Glutamatergic neuron (in vitro differentiated cells): ENCODE measurements at regions not wholly inside any gene's neighbourhood (a gene's known extent, or its start where the extent isn't known, plus 50 kb on each side); places are given as distances from the start of the nearest gene placed in this dataset.

ENCODE experiments used
- DNase-seq: peaks from one replicate; pipeline ENCODE4 v3.0.0; 2022
- H3K27ac Mint-ChIP-seq: one replicate; pipeline ENCODE4 v1.8.0; 2020; ENCODE audit warnings: mild to moderate bottlenecking, mixed read lengths, inconsistent platforms; ENCODE audit not compliant: unreplicated experiment
- H3K27me3 Mint-ChIP-seq: one replicate; pipeline ENCODE4 v1.8.0; 2020; ENCODE audit warnings: mild to moderate bottlenecking, moderate library complexity, mixed read lengths, inconsistent platforms; ENCODE audit not compliant: unreplicated experiment
- H3K36me3 Mint-ChIP-seq: one replicate; pipeline ENCODE4 v1.8.0; 2020; ENCODE audit warnings: mild to moderate bottlenecking, mixed read lengths, inconsistent platforms; ENCODE audit not compliant: unreplicated experiment
- H3K4me1 Mint-ChIP-seq: one replicate; pipeline ENCODE4 v1.8.0; 2020; ENCODE audit warnings: mild to moderate bottlenecking, low read depth, mixed read lengths, inconsistent platforms; ENCODE audit not compliant: unreplicated experiment
- H3K4me3 Mint-ChIP-seq: one replicate; pipeline ENCODE4 v1.8.0; 2020; ENCODE audit warnings: mild to moderate bottlenecking, mixed read lengths, inconsistent platforms; ENCODE audit not compliant: unreplicated experiment
- H3K9me3 Mint-ChIP-seq: one replicate; pipeline ENCODE4 v1.8.0; 2020; ENCODE audit warnings: mild to moderate bottlenecking, moderate library complexity, mixed read lengths, inconsistent platforms; ENCODE audit not compliant: unreplicated experiment
- TF ChIP-seq, protein P1 (sequence below): fragments of 200-600 bp; sonication (generic); IDR thresholded peaks from one replicate; pipeline ENCODE4 v1.5.0; 2021; ENCODE audit not compliant: partially characterized antibody, unreplicated experiment

DNA sequence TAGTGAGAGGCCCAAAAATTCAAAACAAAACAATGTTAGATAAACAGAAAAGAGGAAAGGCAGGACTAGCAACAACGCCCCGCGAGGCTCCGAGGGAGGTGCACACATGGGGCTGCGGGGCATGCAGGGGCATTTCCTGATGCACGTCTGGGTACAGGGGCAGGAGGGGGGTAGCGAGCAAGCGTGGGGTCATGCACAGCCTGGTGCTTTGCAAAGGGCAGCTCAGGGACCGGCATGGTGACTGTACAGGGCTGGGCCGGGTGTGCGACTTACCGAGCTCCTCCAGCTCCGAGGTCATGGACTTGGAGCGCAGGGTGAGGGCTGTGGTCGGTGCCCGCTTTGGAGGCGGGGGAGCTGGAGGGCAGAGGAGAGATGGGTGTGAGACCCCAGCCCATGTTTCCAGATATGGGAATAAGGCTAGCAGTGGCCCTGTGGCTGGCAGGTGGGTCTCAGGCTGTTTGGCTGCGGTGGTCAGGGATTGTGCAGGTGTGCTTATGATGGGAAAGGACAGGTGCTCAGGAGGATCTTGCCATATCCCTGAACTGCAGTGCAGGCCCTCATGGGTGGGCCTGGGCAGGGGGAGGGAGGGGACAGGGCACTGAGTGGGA, 103.7 kb downstream of the CTTN start:
- H3K27me3 Mint-ChIP-seq, result peaks cover 4% of the 10 kb centered on the region
- TF ChIP-seq, protein P1, sequence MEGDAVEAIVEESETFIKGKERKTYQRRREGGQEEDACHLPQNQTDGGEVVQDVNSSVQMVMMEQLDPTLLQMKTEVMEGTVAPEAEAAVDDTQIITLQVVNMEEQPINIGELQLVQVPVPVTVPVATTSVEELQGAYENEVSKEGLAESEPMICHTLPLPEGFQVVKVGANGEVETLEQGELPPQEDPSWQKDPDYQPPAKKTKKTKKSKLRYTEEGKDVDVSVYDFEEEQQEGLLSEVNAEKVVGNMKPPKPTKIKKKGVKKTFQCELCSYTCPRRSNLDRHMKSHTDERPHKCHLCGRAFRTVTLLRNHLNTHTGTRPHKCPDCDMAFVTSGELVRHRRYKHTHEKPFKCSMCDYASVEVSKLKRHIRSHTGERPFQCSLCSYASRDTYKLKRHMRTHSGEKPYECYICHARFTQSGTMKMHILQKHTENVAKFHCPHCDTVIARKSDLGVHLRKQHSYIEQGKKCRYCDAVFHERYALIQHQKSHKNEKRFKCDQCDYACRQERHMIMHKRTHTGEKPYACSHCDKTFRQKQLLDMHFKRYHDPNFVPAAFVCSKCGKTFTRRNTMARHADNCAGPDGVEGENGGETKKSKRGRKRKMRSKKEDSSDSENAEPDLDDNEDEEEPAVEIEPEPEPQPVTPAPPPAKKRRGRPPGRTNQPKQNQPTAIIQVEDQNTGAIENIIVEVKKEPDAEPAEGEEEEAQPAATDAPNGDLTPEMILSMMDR, result no peak
- H3K36me3 Mint-ChIP-seq, result no peaks in the 10 kb centered on the region
- no peak overlapping the region for H3K4me3 Mint-ChIP-seq
- peaks cover 32% of the 10 kb centered on the region for H3K4me1 Mint-ChIP-seq
- no peak for DNase-seq
- H3K27ac Mint-ChIP-seq, result peak overlapping the region; percentile 86
- peaks cover 14% of the 10 kb centered on the region for H3K9me3 Mint-ChIP-seq

DNA sequence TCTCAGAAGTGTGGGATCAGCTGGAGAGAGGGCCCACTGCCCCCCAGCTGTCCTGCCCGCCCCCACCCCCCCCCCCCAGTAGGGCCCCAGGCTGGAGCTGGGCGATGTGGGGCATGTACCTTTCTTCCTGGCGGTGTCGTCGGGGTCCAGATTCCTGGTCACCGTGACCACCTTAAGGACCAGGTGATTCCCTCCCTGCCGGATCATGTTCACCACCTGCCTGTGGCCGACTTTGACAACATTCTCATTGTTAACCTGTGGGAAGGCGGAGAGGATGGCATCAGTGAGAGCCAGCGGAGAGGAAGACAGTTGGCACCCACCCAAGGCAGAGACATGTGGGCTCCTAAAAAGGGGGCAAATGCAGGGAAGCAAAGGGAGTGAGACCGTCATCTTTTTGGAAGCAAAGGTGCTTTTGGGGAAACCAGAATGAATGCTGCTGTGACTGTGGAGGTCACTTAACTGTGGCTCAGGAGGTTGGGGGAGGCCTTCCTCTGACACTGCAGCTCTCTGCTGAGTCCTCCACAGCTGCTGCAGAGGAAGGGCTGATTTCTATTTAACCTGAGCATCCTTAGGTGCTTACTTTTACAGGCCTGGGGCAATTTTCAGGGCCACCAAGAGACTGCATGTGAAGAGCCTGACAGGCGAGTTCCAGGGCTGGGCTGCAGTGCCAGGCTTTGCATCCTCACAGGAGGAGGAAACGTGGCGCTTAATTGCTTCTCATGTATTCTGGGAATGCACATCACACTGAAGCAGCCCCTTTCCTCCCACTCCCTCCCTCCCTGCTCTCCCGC, 104.5 kb downstream of the CTTN start:
- H3K9me3 Mint-ChIP-seq, result peaks cover 14% of the 10 kb centered on the region
- peaks cover 36% of the 10 kb centered on the region for H3K4me1 Mint-ChIP-seq
- H3K27ac Mint-ChIP-seq, result peak overlapping the region; percentile 43
- H3K27me3 Mint-ChIP-seq, result peaks cover 4% of the 10 kb centered on the region
- H3K36me3 Mint-ChIP-seq, result no peaks in the 10 kb centered on the region
- no peak overlapping the region for H3K4me3 Mint-ChIP-seq
- TF ChIP-seq, protein P1, result no peak
- DNase-seq, result no peak

DNA sequence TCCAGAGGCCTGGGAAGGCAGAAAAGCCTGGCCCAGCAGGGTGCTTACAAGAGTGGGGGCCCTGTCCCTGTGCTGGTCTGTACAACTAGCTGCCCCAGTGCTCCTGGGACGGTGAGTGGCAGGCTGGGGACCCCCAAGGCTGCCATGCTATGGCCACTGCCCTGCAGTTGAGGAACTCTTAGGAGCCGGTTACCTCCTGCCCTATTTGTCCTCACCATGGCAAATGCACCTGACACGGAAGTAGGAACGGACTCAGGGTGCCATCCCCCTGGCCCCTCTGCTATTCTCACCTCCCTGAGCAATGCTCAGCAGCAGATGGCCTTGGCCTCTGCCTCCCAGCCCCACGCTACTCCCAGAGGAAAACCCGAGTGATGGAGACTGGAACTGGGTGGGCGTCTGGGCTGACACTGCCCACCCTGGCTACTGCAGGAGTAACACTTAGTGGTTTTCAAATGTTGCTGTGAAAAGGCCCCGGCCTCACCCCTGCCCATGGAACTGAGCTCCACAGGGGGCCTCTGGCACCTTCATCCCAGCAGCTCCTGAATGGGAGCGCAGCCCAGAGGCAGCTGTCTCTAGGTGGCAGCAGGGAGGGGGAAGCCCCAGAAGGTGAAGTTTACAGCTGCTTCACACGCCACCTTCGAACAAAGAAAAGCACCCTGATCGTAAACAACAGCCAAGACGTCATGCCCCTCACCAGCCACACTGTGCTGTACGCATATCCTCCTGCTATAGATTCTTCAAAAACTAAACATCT, 105.3 kb downstream of the CTTN start:
- Mint-ChIP-seq H3K27ac (peak overlapping the region; percentile 71), H3K4me3 (peak overlapping the region; percentile 45), H3K36me3 (no peaks in the 10 kb centered on the region), H3K9me3 (peaks cover 14% of the 10 kb centered on the region), H3K4me1 (peaks cover 34% of the 10 kb centered on the region), H3K27me3 (peaks cover 4% of the 10 kb centered on the region)
- TF ChIP-seq, protein P1, result no peak
- no peak for DNase-seq

GRCh38 chr11:70504246-70505020, 106.1 kb downstream of the CTTN start:
- no peak for DNase-seq
- Mint-ChIP-seq H3K27me3 (peaks cover 4% of the 10 kb centered on the region), H3K9me3 (peaks cover 13% of the 10 kb centered on the region), H3K4me1 (peaks cover 34% of the 10 kb centered on the region), H3K36me3 (no peaks in the 10 kb centered on the region), H3K4me3 (peak overlapping the region; percentile 45), H3K27ac (peak overlapping the region; percentile 71)
- TF ChIP-seq, protein P1, result no peak
